Upper lobe of right lung (tissue), 1 donor: ENCODE measurements at regions not wholly inside any gene's neighbourhood (a gene's known extent, or its start where the extent isn't known, plus 50 kb on each side); places are given as distances from the start of the nearest gene placed in this dataset.

ENCODE experiments used
- ATAC-seq: fragments of 200-7000 bp; cut with Tn5 transposase; one replicate; pipeline ENCODE4 v1.9.1; 2020; ENCODE audit warnings: mild to moderate bottlenecking, moderate library complexity
- DNase-seq: peaks from one replicate; pipeline ENCODE4 v3.0.0-alpha.2; 2020
- H3K27ac ChIP-seq: fragments of 200-600 bp; one replicate; pipeline ENCODE4 v1.8.0; 2022
- H3K27me3 ChIP-seq: fragments of 200-600 bp; one replicate; pipeline ENCODE4 v1.8.0; 2022; ENCODE audit warnings: mild to moderate bottlenecking
- H3K36me3 ChIP-seq: fragments of 200-600 bp; one replicate; pipeline ENCODE4 v1.8.0; 2022
- H3K4me1 ChIP-seq: fragments of 200-600 bp; one replicate; pipeline ENCODE4 v1.8.0; 2022
- H3K4me3 ChIP-seq: fragments of 200-600 bp; one replicate; pipeline ENCODE4 v1.8.0; 2022; ENCODE audit warnings: mild to moderate bottlenecking
- H3K9me3 ChIP-seq: fragments of 200-600 bp; one replicate; pipeline ENCODE4 v1.8.0; 2022
- intact Hi-C: fragments of 100-400 bp; cut with DNase I; formaldehyde crosslinking; loops from one replicate; pipeline ENCODE4 v1.11.0; 2022
- TF ChIP-seq, protein P1 (sequence below): fragments of 200-600 bp; IDR thresholded peaks from one replicate; pipeline ENCODE4 v1.8.0; 2022; ENCODE audit warnings: antibody characterized with exemption
- donor health status: DM: no; HTN: yes; CAD: no; lungs with severe emphysema.

- DNase-seq, result no peak
Measured at GRCh38 chr6:84876723-84877514, 112.5 kb upstream of the TBX18 start.

GRCh38 chr6:84872996-84873723 is 108.8 kb upstream of the TBX18 start:
- Histone ChIP-seq H3K4me1 (no peaks in the 10 kb centered on the region), H3K4me3 (no peak overlapping the region), H3K36me3 (no peaks in the 10 kb centered on the region), H3K9me3 (no peaks in the 10 kb centered on the region), H3K27ac (no peak overlapping the region), H3K27me3 (no peaks in the 10 kb centered on the region)
- ATAC-seq (no peak), DNase-seq (no peak)
- intact Hi-C loops, result no loop called here
- TF ChIP-seq, protein P1, sequence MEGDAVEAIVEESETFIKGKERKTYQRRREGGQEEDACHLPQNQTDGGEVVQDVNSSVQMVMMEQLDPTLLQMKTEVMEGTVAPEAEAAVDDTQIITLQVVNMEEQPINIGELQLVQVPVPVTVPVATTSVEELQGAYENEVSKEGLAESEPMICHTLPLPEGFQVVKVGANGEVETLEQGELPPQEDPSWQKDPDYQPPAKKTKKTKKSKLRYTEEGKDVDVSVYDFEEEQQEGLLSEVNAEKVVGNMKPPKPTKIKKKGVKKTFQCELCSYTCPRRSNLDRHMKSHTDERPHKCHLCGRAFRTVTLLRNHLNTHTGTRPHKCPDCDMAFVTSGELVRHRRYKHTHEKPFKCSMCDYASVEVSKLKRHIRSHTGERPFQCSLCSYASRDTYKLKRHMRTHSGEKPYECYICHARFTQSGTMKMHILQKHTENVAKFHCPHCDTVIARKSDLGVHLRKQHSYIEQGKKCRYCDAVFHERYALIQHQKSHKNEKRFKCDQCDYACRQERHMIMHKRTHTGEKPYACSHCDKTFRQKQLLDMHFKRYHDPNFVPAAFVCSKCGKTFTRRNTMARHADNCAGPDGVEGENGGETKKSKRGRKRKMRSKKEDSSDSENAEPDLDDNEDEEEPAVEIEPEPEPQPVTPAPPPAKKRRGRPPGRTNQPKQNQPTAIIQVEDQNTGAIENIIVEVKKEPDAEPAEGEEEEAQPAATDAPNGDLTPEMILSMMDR, result no peak

More at GRCh38 chr6:84876723-84877514, 112.5 kb upstream of the TBX18 start:
- H3K4me1 ChIP-seq, result no peaks in the 10 kb centered on the region
- H3K9me3 ChIP-seq, result no peaks in the 10 kb centered on the region
- H3K27me3 ChIP-seq, result no peaks in the 10 kb centered on the region
- H3K4me3 ChIP-seq, result no peak overlapping the region
- intact Hi-C loops, result no loop called here
- TF ChIP-seq, protein P1, result no peak
- H3K27ac ChIP-seq, result no peak overlapping the region
- no peak for ATAC-seq
- no peaks in the 10 kb centered on the region for H3K36me3 ChIP-seq

DNA sequence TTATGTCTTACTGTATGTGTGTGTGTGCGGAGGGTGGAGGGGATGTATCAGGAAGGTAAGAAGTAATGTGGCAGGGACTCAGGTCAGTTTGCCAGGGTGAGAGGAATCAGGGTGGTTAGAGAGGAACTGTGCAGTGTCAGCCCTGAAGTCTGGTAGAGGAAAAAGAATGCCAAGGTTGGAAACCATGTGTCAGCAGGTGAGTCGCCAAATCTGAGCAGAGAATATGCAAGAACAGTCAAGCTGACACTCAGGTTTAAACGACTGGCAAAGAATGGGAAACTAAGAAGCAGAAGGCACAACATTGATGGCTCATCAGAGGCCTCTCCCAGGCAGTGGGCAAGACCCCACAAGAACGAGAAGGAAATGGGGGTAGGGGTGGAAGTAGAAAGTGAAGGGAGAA is 107.5 kb upstream of the TBX18 start:
- Histone ChIP-seq H3K36me3 (no peaks in the 10 kb centered on the region), H3K9me3 (no peaks in the 10 kb centered on the region), H3K27me3 (no peaks in the 10 kb centered on the region), H3K4me1 (no peaks in the 10 kb centered on the region), H3K4me3 (no peak overlapping the region), H3K27ac (no peak overlapping the region)
- ATAC-seq, result no peak
- TF ChIP-seq, protein P1, result no peak
- no peak for DNase-seq
- intact Hi-C loops, result no loop called here

- no peak overlapping the region for H3K4me3 ChIP-seq
- H3K36me3 ChIP-seq, result no peaks in the 10 kb centered on the region
- no peak overlapping the region for H3K27ac ChIP-seq
- ATAC-seq (no peak), DNase-seq (no peak)
- TF ChIP-seq, protein P1, result no peak
- no peaks in the 10 kb centered on the region for H3K4me1 ChIP-seq
- intact Hi-C loops, result no loop called here
- H3K27me3 ChIP-seq, result no peaks in the 10 kb centered on the region
- H3K9me3 ChIP-seq, result no peaks in the 10 kb centered on the region
Measured at GRCh38 chr6:84870672-84871071, 106.3 kb upstream of the TBX18 start.

DNA sequence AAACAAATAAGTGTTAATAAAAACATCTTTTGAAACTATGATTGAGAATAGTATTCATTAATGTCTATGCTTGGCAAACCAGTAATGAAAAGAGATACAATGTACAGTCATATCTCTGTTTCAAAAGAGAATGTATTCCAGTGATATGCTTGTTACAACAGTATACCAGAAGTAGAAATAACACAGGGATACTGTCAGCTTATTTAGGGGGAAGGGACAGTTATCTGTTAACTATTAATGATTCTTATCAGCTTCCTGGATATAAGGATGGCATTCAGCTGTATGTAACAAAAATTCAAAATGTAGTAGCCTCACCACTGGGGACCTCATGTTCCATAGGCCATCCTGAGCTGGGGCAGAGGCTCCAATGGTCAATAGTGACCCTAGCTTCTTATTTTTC is 103.8 kb upstream of the TBX18 start:
- H3K4me1 ChIP-seq, result no peaks in the 10 kb centered on the region
- no peaks in the 10 kb centered on the region for H3K9me3 ChIP-seq
- H3K27ac ChIP-seq, result no peak overlapping the region
- TF ChIP-seq, protein P1, result no peak
- no peaks in the 10 kb centered on the region for H3K27me3 ChIP-seq
- no peak for ATAC-seq
- no peak overlapping the region for H3K4me3 ChIP-seq
- no peaks in the 10 kb centered on the region for H3K36me3 ChIP-seq
- no peak for DNase-seq
- intact Hi-C loops, result no loop called here
